ENCODE measurements at regions not wholly inside any gene's neighbourhood (a gene's known extent, or its start where the extent isn't known, plus 50 kb on each side); places are given as distances from the start of the nearest gene placed in this dataset.

DNA sequence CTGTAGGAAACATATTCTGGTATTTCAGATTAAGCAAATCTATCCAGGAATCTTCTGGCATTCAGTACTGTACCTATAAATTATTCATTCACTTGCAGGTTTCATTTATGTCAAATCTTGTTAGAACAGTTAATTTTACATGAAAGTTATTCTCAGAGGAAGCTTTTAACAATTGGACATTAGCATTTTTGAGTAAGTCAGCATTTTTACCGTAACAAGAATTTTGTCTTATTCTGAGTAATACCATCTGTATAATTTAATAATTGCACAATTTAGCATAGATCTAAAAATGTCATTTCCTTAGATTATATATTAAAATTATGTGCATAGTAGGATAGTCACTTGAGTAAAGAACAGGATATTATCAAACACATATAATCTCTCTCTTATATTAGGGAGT, 764.8 kb upstream of the LRFN5 start:
- no peaks in the 10 kb centered on the region for H3K4me1 ChIP-seq (ENCODE audit: control insufficient read depth, extremely low read depth, insufficient read depth, low read length)
- TF ChIP-seq, protein P1, sequence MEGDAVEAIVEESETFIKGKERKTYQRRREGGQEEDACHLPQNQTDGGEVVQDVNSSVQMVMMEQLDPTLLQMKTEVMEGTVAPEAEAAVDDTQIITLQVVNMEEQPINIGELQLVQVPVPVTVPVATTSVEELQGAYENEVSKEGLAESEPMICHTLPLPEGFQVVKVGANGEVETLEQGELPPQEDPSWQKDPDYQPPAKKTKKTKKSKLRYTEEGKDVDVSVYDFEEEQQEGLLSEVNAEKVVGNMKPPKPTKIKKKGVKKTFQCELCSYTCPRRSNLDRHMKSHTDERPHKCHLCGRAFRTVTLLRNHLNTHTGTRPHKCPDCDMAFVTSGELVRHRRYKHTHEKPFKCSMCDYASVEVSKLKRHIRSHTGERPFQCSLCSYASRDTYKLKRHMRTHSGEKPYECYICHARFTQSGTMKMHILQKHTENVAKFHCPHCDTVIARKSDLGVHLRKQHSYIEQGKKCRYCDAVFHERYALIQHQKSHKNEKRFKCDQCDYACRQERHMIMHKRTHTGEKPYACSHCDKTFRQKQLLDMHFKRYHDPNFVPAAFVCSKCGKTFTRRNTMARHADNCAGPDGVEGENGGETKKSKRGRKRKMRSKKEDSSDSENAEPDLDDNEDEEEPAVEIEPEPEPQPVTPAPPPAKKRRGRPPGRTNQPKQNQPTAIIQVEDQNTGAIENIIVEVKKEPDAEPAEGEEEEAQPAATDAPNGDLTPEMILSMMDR (conservative IDR thresholded peaks at IDR 0.05 in 1 of 2, IDR thresholded peaks at IDR 0.05 in 1 of 2; ENCODE audit: low read depth in 1 of 2, low read length in 2 of 2), result no peak
- no peak for TF ChIP-seq EZH2 (IDR thresholded peaks at IDR 0.05; ENCODE audit: low read length, missing control alignments)
- DNase-seq (ENCODE audit: low read depth in 2 of 2), result no peak
- no peaks in the 10 kb centered on the region for H3K36me3 ChIP-seq (ENCODE audit: control insufficient read depth, insufficient read depth, low read length)
- H3K27me3 ChIP-seq (ENCODE audit: control insufficient read depth, insufficient read depth, low read length), result no peaks in the 10 kb centered on the region
- no peaks in the 10 kb centered on the region for H4K20me1 ChIP-seq (ENCODE audit: control insufficient read depth, extremely low read depth, insufficient read depth, low read length)
- no peak overlapping the region for H2AFZ ChIP-seq (ENCODE audit: low read length)
- H3K4me3 ChIP-seq (replicated peaks in 1 of 4; ENCODE audit: control extremely low read depth in 1 of 4, insufficient read depth in 1 of 4, low read depth in 3 of 4, low read length in 4 of 4), result no peak overlapping the region
- H3K79me2 ChIP-seq (ENCODE audit: control insufficient read depth, insufficient read depth, low read length), result no peaks in the 10 kb centered on the region
- H3K4me2 ChIP-seq (ENCODE audit: extremely low read depth, insufficient read depth, low read length), result no peak overlapping the region
- H3K9ac ChIP-seq (ENCODE audit: insufficient read depth, low read length), result no peak overlapping the region
- no peaks in the 10 kb centered on the region for H3K9me3 ChIP-seq (ENCODE audit: control insufficient read depth, insufficient read depth, low read depth, low read length)
- H3K27ac ChIP-seq (ENCODE audit: insufficient read depth, low read length), result no peak overlapping the region

DNA sequence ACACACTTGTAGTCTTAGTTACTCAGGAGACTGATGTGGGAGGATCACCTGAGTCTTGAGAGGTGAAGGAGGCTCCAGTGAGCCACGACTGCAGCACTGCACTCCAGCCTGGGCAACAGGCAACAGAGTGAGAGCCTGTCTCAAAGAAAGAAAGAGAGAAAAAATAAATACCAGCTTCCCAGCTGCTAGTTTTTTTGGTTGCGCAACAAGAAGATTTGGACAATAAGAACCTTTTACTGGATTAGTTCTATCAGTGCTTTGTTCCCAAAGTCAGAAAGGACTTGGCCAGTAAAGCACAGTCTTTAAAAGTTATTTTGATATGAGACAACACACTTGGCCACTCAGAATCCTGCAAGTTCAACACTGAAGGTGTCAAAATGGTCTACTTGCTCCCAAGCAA, 768.1 kb upstream of the LRFN5 start:
- DNase-seq (ENCODE audit: low read depth in 2 of 2), result no peak
- no peak overlapping the region for H3K4me3 ChIP-seq (replicated peaks in 1 of 4; ENCODE audit: control extremely low read depth in 1 of 4, insufficient read depth in 1 of 4, low read depth in 3 of 4, low read length in 4 of 4)
- H3K9me3 ChIP-seq (ENCODE audit: control insufficient read depth, insufficient read depth, low read depth, low read length), result no peaks in the 10 kb centered on the region
- H3K27me3 ChIP-seq (ENCODE audit: control insufficient read depth, insufficient read depth, low read length), result no peaks in the 10 kb centered on the region
- no peak overlapping the region for H3K27ac ChIP-seq (ENCODE audit: insufficient read depth, low read length)
- no peaks in the 10 kb centered on the region for H4K20me1 ChIP-seq (ENCODE audit: control insufficient read depth, extremely low read depth, insufficient read depth, low read length)
- H3K36me3 ChIP-seq (ENCODE audit: control insufficient read depth, insufficient read depth, low read length), result no peaks in the 10 kb centered on the region
- H3K4me2 ChIP-seq (ENCODE audit: extremely low read depth, insufficient read depth, low read length), result no peak overlapping the region
- TF ChIP-seq, protein P1 (conservative IDR thresholded peaks at IDR 0.05 in 1 of 2, IDR thresholded peaks at IDR 0.05 in 1 of 2; ENCODE audit: low read depth in 1 of 2, low read length in 2 of 2), result no peak
- TF ChIP-seq EZH2 (IDR thresholded peaks at IDR 0.05; ENCODE audit: low read length, missing control alignments), result no peak
- H2AFZ ChIP-seq (ENCODE audit: low read length), result no peak overlapping the region
- H3K4me1 ChIP-seq (ENCODE audit: control insufficient read depth, extremely low read depth, insufficient read depth, low read length), result no peaks in the 10 kb centered on the region
- H3K9ac ChIP-seq (ENCODE audit: insufficient read depth, low read length), result no peak overlapping the region
- H3K79me2 ChIP-seq (ENCODE audit: control insufficient read depth, insufficient read depth, low read length), result no peaks in the 10 kb centered on the region

DNA sequence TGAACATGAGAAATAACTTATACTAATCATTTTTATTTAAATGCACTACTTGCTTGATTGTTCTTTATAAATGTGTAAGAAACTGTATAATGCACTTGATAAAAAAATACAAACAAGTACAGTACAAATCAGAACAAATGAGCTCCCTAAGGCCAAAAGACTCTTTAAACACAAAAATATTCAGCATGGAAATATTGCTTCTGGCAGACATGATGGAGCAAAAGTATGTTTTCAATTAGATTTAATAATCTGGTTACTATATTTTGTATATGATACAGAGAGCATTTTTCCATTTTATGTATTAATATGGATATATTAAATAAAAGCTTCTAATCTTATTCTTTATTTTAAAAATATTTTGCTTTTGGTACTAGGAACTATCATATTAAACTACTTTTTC, 800.2 kb upstream of the LRFN5 start:
- TF ChIP-seq, protein P1 (conservative IDR thresholded peaks at IDR 0.05 in 1 of 2, IDR thresholded peaks at IDR 0.05 in 1 of 2; ENCODE audit: low read depth in 1 of 2, low read length in 2 of 2), result no peak
- no peak for TF ChIP-seq EZH2 (IDR thresholded peaks at IDR 0.05; ENCODE audit: low read length, missing control alignments)
- Histone ChIP-seq H2AFZ (ENCODE audit: low read length) (no peak overlapping the region), H3K36me3 (ENCODE audit: control insufficient read depth, insufficient read depth, low read length) (no peaks in the 10 kb centered on the region), H3K4me1 (ENCODE audit: control insufficient read depth, extremely low read depth, insufficient read depth, low read length) (no peaks in the 10 kb centered on the region), H3K4me3 (replicated peaks in 1 of 4; ENCODE audit: control extremely low read depth in 1 of 4, insufficient read depth in 1 of 4, low read depth in 3 of 4, low read length in 4 of 4) (no peak overlapping the region), H3K79me2 (ENCODE audit: control insufficient read depth, insufficient read depth, low read length) (no peaks in the 10 kb centered on the region), H3K27ac (ENCODE audit: insufficient read depth, low read length) (no peak overlapping the region), H3K9me3 (ENCODE audit: control insufficient read depth, insufficient read depth, low read depth, low read length) (no peaks in the 10 kb centered on the region), H3K27me3 (ENCODE audit: control insufficient read depth, insufficient read depth, low read length) (no peaks in the 10 kb centered on the region), H4K20me1 (ENCODE audit: control insufficient read depth, extremely low read depth, insufficient read depth, low read length) (no peaks in the 10 kb centered on the region), H3K4me2 (ENCODE audit: extremely low read depth, insufficient read depth, low read length) (no peak overlapping the region), H3K9ac (ENCODE audit: insufficient read depth, low read length) (no peak overlapping the region)
- no peak for DNase-seq (ENCODE audit: low read depth in 2 of 2)

Measured in fibroblast of lung (primary cell).